ENCODE measurements at regions not wholly inside any gene's neighbourhood (a gene's known extent, or its start where the extent isn't known, plus 50 kb on each side); places are given as distances from the start of the nearest gene placed in this dataset.

- DNase-seq (ENCODE audit: insufficient read length, low spot score, missing footprints), result no peak
- Histone ChIP-seq H3K36me3 (ENCODE audit: insufficient read depth, low read length) (no peaks in the 10 kb centered on the region), H3K27ac (ENCODE audit: low read depth, low read length) (no peak overlapping the region), H3K4me3 (ENCODE audit: insufficient read depth, low read length) (no peak overlapping the region), H3K4me2 (ENCODE audit: insufficient read depth, low read length) (no peak overlapping the region), H3K9me3 (ENCODE audit: low read depth, low read length) (no peaks in the 10 kb centered on the region), H2AFZ (ENCODE audit: low read length) (no peak overlapping the region), H3K4me1 (ENCODE audit: insufficient read depth, low read length) (no peaks in the 10 kb centered on the region), H3K27me3 (ENCODE audit: insufficient read depth, low read length) (no peaks in the 10 kb centered on the region), H4K20me1 (ENCODE audit: insufficient read depth, low read length) (no peaks in the 10 kb centered on the region), H3K79me2 (ENCODE audit: insufficient read depth, low read length) (no peaks in the 10 kb centered on the region)
- TF ChIP-seq CTCF (IDR thresholded peaks at IDR 0.05; ENCODE audit: extremely low read depth, low read depth, low read length), result no peak
These were observed 189.5 kb downstream of the TTC8 start for GRCh38 chr14:89013698-89014568.

DNA sequence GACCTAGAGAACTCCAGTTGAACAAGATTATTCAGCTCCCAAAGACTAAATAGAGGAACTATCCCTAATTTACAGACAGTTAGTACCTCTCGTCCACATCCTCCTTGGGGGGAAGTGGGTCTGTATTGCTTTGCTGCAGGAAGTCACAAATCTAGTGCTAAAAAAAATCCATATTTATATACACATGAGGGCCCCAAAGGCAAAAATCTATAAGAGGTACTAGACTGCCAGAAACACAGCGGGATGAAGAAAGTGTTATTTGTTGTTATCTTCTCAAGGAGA is 190.1 kb downstream of the TTC8 start:
- Histone ChIP-seq H4K20me1 (ENCODE audit: insufficient read depth, low read length) (no peaks in the 10 kb centered on the region), H2AFZ (ENCODE audit: low read length) (no peak overlapping the region), H3K4me2 (ENCODE audit: insufficient read depth, low read length) (no peak overlapping the region), H3K9me3 (ENCODE audit: low read depth, low read length) (no peaks in the 10 kb centered on the region), H3K4me1 (ENCODE audit: insufficient read depth, low read length) (no peaks in the 10 kb centered on the region), H3K79me2 (ENCODE audit: insufficient read depth, low read length) (no peaks in the 10 kb centered on the region), H3K27ac (ENCODE audit: low read depth, low read length) (no peak overlapping the region), H3K27me3 (ENCODE audit: insufficient read depth, low read length) (peaks cover under 1% of the 10 kb centered on the region), H3K36me3 (ENCODE audit: insufficient read depth, low read length) (no peaks in the 10 kb centered on the region), H3K4me3 (ENCODE audit: insufficient read depth, low read length) (no peak overlapping the region)
- no peak for DNase-seq (ENCODE audit: insufficient read length, low spot score, missing footprints)
- TF ChIP-seq CTCF (IDR thresholded peaks at IDR 0.05; ENCODE audit: extremely low read depth, low read depth, low read length), result no peak

DNA sequence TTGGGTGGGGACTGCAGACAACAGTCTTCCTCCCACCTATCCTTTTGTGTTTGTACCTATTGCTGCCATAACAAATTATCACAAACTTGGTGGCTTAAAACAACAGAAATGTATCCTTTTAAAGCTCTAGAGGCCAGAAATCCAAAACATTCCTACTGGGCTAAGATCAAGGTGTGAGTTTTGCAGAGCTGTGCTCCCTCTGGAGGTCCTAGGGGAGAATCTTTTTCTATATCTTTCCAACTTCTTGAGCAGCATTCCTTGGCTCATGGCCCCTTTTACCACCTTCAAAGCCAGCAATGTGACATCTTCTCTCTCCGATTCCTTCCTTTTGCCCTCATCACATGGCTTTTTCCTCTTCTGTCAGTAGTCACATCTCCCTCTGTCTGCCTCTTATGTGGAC is 190.6 kb downstream of the TTC8 start:
- no peak overlapping the region for H2AFZ ChIP-seq (ENCODE audit: low read length)
- no peaks in the 10 kb centered on the region for H3K4me1 ChIP-seq (ENCODE audit: insufficient read depth, low read length)
- no peak overlapping the region for H3K4me3 ChIP-seq (ENCODE audit: insufficient read depth, low read length)
- H3K36me3 ChIP-seq (ENCODE audit: insufficient read depth, low read length), result no peaks in the 10 kb centered on the region
- no peaks in the 10 kb centered on the region for H3K9me3 ChIP-seq (ENCODE audit: low read depth, low read length)
- no peak for DNase-seq (ENCODE audit: insufficient read length, low spot score, missing footprints)
- H3K4me2 ChIP-seq (ENCODE audit: insufficient read depth, low read length), result no peak overlapping the region
- TF ChIP-seq CTCF (IDR thresholded peaks at IDR 0.05; ENCODE audit: extremely low read depth, low read depth, low read length), result peak; percentile 28
- no peaks in the 10 kb centered on the region for H3K79me2 ChIP-seq (ENCODE audit: insufficient read depth, low read length)
- H4K20me1 ChIP-seq (ENCODE audit: insufficient read depth, low read length), result no peaks in the 10 kb centered on the region
- H3K27me3 ChIP-seq (ENCODE audit: insufficient read depth, low read length), result peaks cover 2% of the 10 kb centered on the region
- H3K27ac ChIP-seq (ENCODE audit: low read depth, low read length), result no peak overlapping the region

DNA sequence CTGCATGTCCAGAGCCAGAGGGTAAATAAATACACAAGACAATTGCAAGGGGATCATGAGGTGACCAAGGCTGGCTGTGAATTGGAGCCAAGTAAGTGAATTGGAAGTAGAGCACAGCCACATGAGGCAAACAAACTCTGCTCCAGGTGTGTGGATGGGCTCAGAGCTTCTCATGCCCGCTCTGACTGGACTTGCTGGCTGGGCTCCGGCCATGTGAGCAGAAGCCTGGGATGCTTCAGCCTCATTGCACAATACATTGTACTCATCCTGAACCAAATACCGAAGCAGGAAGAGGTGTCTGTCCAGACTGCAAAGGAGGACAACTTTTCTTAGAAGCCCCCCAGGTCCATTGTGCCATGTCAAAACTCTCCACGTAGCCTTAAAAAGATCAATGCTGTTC is 193.0 kb downstream of the TTC8 start:
- Histone ChIP-seq H3K4me3 (ENCODE audit: insufficient read depth, low read length) (no peak overlapping the region), H3K36me3 (ENCODE audit: insufficient read depth, low read length) (no peaks in the 10 kb centered on the region), H3K4me2 (ENCODE audit: insufficient read depth, low read length) (no peak overlapping the region), H3K4me1 (ENCODE audit: insufficient read depth, low read length) (no peaks in the 10 kb centered on the region), H4K20me1 (ENCODE audit: insufficient read depth, low read length) (no peaks in the 10 kb centered on the region), H3K27ac (ENCODE audit: low read depth, low read length) (no peak overlapping the region), H3K27me3 (ENCODE audit: insufficient read depth, low read length) (peaks cover 7% of the 10 kb centered on the region), H2AFZ (ENCODE audit: low read length) (no peak overlapping the region), H3K9me3 (ENCODE audit: low read depth, low read length) (no peaks in the 10 kb centered on the region), H3K79me2 (ENCODE audit: insufficient read depth, low read length) (no peaks in the 10 kb centered on the region)
- no peak for DNase-seq (ENCODE audit: insufficient read length, low spot score, missing footprints)
- TF ChIP-seq CTCF (IDR thresholded peaks at IDR 0.05; ENCODE audit: extremely low read depth, low read depth, low read length), result no peak
